ENCODE measurements at regions not wholly inside any gene's neighbourhood (a gene's known extent, or its start where the extent isn't known, plus 50 kb on each side); places are given as distances from the start of the nearest gene placed in this dataset.

- Histone ChIP-seq H3K36me3 (ENCODE audit: insufficient read depth) (no peaks in the 10 kb centered on the region), H3F3A (replicated peaks; ENCODE audit: low read depth) (no peaks in the 10 kb centered on the region)
- H3K9me3 Mint-ChIP-seq, result peaks cover 35% of the 10 kb centered on the region
Observed at GRCh38 chr15:81685237-81685636, 311.2 kb upstream of the TMC3 start.

More at GRCh38 chr15:81685237-81685636, 311.2 kb upstream of the TMC3 start:
- DNase-seq (ENCODE audit: low spot score), result no peak
- Histone ChIP-seq H3K79me2 (replicated peaks; ENCODE audit: insufficient read depth) (peaks cover 16% of the 10 kb centered on the region), H3K9me2 (ENCODE audit: insufficient read depth) (no peaks in the 10 kb centered on the region), H4K20me1 (replicated peaks; ENCODE audit: insufficient read depth) (no peaks in the 10 kb centered on the region), H3K27ac (ENCODE audit: low read depth) (no peak overlapping the region), H3K27me3 (ENCODE audit: insufficient read depth) (no peaks in the 10 kb centered on the region), H2AFZ (no peak overlapping the region), H3K4me2 (no peak overlapping the region), H3K4me1 (ENCODE audit: insufficient read depth) (no peaks in the 10 kb centered on the region), H3K4me3 (no peak overlapping the region)
- Mint-ChIP-seq H3K4me3 (no peak overlapping the region), H3K27me3 (ENCODE audit: insufficient read depth, low read depth, poor library complexity) (peaks cover 1% of the 10 kb centered on the region), H3K4me1 (no peaks in the 10 kb centered on the region), H3K27ac (no peak overlapping the region), H3K36me3 (ENCODE audit: low read depth) (peaks cover 25% of the 10 kb centered on the region; the same call in 2 of the 3 replicates)
- TF ChIP-seq CTCF (conservative IDR thresholded peaks at IDR 0.05; ENCODE audit: low read depth in 2 of 2) (no peak), POLR2AphosphoS5 (IDR thresholded peaks at IDR 0.05; ENCODE audit: low read depth) (no peak), JUNB (IDR thresholded peaks at IDR 0.05; ENCODE audit: unreplicated experiment) (no peak), STAT1 (IDR thresholded peaks at IDR 0.05; ENCODE audit: unreplicated experiment) (no peak), NANOG (IDR thresholded peaks at IDR 0.05; ENCODE audit: borderline replicate concordance) (no peak), ZNF462 (CRISPR knock-in tag; IDR thresholded peaks at IDR 0.05) (no peak)
- ATAC-seq, result no peak

Measured in GM23338 (cell line).